GM10266 (cell line): ENCODE measurements at regions not wholly inside any gene's neighbourhood (a gene's known extent, or its start where the extent isn't known, plus 50 kb on each side); places are given as distances from the start of the nearest gene placed in this dataset.

Source experiments
- DNase-seq: peaks from one replicate; pipeline ENCODE4 v3.0.0; 2012; ENCODE audit errors: extremely low spot score
- CTCF ChIP-seq: IDR thresholded peaks from 2 replicates; pipeline ENCODE4 v1.5.1; 2012; ENCODE audit warnings: mild to moderate bottlenecking, low read depth; ENCODE audit not compliant: control insufficient read depth, insufficient read depth; ENCODE audit errors: missing control alignments

DNA sequence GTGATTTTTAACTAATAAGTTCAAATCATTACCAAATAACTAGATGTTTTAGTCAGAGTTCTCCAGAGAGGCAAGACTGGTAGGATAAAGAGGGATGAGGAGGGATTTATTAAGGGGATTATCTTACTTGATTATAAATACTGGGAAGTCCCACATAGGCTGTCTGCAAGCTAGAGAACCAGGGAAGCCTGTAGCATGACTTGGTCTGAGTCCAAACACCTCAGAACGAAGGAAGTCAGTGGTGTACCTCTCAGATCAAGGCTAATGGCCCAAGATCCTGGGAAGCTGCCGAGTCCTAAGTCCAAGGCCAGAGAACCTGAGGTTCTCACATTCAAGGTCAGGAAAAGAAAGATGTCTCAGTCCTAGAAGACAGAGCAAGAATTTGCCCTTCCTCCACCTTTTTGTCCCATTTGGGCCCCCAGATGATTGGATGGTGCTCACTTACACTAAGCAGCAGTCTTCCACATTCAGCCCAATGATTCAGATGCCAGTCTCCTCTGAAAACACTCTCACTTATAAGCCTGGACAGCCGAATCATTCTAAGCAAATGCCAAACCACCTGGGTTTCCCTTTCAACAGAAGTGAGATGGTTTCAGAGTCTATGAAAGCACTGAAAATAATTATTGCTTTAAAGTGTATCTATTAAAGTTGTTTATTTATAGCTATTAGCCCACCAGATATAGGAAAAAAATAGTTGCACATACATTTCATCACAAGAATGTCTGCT lies 1599.2 kb downstream of the OLFM4 start:
- no peak for TF ChIP-seq CTCF
- no peak for DNase-seq

GRCh38 chr13:54628383-54628782 lies 1599.8 kb downstream of the OLFM4 start:
- TF ChIP-seq CTCF: no peak
- DNase-seq: no peak

DNA sequence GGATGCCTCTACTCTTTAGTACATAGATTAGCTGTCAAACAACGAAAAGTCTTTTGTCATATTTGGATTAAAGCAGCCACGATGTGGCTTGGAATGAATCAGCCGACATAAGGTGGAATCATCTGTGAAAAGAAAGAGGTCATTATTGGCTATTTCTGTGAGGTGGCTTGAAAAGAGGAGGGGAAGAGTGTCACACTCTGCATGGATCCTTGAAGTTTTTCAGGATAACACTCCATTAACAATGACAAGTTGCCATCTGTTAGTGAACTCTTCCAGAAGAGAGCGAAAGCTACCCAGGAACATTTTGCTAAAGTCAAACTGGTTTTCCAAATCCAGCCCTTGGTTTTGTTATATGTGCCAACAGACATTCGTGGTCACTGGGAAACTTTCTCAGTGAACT lies 1604.8 kb downstream of the OLFM4 start:
- TF ChIP-seq CTCF: no peak
- no peak for DNase-seq

GRCh38 chr13:54636231-54636630 lies 1607.6 kb downstream of the OLFM4 start:
- TF ChIP-seq CTCF: no peak
- DNase-seq: no peak

- no peak for TF ChIP-seq CTCF
- DNase-seq: no peak
These were observed 1608.8 kb downstream of the OLFM4 start for GRCh38 chr13:54637366-54637765.

DNA sequence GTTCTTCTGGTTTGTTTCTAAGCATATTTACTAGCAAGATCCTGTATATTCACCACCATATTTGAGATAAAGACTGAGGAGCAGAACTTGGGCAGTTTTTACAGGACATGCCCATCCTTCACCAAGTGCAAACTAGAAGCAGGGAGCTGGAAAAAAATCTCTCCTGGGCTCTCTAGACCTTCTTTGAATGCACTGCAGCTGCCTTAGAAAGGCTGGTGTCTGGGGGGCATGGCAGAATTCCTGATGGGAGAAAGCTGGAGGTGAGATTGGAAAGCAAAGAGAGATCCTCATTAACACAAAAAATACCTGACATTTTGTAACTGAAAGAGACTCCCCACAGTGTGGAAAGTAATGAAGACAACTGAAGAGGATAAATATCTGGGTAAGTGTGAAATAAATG lies 1612.1 kb downstream of the OLFM4 start:
- no peak for DNase-seq
- no peak for TF ChIP-seq CTCF

DNA sequence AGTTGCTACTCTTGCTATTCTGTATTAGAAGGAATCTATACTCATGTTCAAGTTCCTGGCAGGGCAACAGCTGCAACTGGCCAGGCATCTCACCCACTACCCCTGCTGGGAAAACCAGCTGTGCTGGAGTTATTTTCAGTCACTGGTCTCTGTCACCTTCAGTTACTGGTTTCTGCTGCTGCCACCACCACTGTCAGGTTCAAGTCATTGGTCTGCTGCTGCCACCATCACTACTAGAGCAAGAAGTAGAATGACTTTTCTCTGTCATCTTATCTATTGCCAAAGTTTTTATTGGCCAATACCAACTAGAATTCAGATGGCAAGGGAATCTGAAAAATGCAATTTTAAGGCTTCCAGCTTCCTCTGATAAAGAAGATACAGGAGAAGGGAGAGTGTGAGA lies 1615.2 kb downstream of the OLFM4 start:
- DNase-seq: no peak
- TF ChIP-seq CTCF: no peak
